Tibial nerve (tissue), 4 donors: ENCODE measurements at regions not wholly inside any gene's neighbourhood (a gene's known extent, or its start where the extent isn't known, plus 50 kb on each side); places are given as distances from the start of the nearest gene placed in this dataset.

ENCODE experiments used
- DNase-seq, 2 donors: peaks; one replicate each; pipeline ENCODE4 v3.0.0-alpha.2; 2019; ENCODE audit warnings: low spot score in 2 of 2
- H3K27ac ChIP-seq, 4 donors: fragments of 200-600 bp; sonication (generic) in 3 of 4; one replicate each; pipeline ENCODE4 v1.5.1; 2017 to 2019; ENCODE audit warnings: mild to moderate bottlenecking in 1 of 4
- H3K27me3 ChIP-seq, 2 donors: fragments of 200-600 bp; sonication (generic) in 1 of 2; one replicate each; pipeline versions ENCODE4 v1.5.1 to v1.6.0; 2017 to 2019
- H3K36me3 ChIP-seq, 3 donors: fragments of 200-600 bp; sonication (generic); one replicate each; pipeline ENCODE4 v1.5.1; 2018 to 2019
- H3K4me1 ChIP-seq, 4 donors: fragments of 200-600 bp; sonication (generic) in 3 of 4; one replicate each; pipeline ENCODE4 v1.5.1; 2017 to 2019
- H3K4me3 ChIP-seq, 4 donors: fragments of 200-600 bp; sonication (generic) in 3 of 4; one replicate each; pipeline ENCODE4 v1.5.1; 2017 to 2019; ENCODE audit warnings: mild to moderate bottlenecking in 1 of 4, moderate library complexity in 1 of 4
- H3K9me3 ChIP-seq, 4 donors: fragments of 200-600 bp; sonication (generic) in 3 of 4; one replicate each; pipeline ENCODE4 v1.5.1; 2017 to 2019
- CTCF ChIP-seq, 5 experiments: fragments of 200-600 bp in 3 of 5; fragments of 450-650 bp in 2 of 5; sonication (generic) in 3 of 5; IDR thresholded peaks; one replicate each; pipeline ENCODE4 v1.5.1; 2016 to 2019; ENCODE audit warnings: antibody characterized with exemption in 5 of 5, mild to moderate bottlenecking in 3 of 5, moderate library complexity in 2 of 5
- EP300 ChIP-seq, 2 donors: sonication (generic); formaldehyde crosslinking; IDR thresholded peaks; one replicate each; pipeline ENCODE4 v1.6.1; 2017; ENCODE audit warnings: antibody characterized with exemption in 2 of 2, mild to moderate bottlenecking in 1 of 2
- POLR2A ChIP-seq, 2 donors: fragments of 450-650 bp; IDR thresholded peaks; one replicate each; pipeline ENCODE4 v1.6.1; 2017; ENCODE audit warnings: antibody characterized with exemption in 2 of 2, mild to moderate bottlenecking in 2 of 2, moderate library complexity in 2 of 2
- WGBS, 2 donors: methylation state at CpG; one replicate each; pipeline ENCODE4 v1.1.5; 2018; 5-methylcytosine and 5-hydroxymethylcytosine counted together

DNA sequence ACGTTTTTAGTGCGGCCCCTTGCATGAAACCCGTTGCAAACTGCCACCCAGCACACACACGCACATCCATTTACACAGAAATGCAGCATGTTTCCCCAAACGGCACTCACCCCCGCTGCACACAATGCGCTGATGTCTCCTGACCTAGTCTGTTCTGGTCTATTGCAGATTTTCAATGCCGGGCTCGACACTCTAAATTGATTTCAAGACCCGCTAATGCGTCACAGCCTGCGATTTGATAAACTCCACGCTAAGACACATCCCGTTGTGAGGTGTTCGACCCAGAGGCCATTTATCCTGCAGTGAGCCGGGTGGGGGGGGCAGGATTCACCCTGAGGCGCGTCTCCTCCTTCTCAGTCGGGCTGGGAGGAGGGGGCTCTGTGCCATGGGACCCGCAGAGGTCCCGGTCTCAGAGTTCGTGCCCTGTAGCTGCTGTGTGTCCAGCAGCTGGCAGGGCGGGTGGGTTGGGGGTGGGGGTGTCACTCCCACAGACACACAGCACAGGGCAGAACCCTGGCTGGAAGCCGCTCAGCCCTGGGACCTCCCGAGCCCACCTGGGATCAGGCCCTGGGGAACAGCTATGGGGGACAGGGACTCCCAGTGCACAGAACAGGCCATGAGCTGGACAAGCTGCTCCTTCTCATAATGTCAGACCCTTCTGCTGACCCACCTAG is 367.9 kb downstream of the PREX1 start:
- Histone ChIP-seq H3K27me3 (peaks cover 0 to 20% of the 10 kb centered on the region in 2 donors), H3K9me3 (no peaks in the 10 kb centered on the region), H3K27ac (no peak overlapping the region), H3K4me3 (no peak overlapping the region), H3K4me1 (no peaks in the 10 kb centered on the region), H3K36me3 (no peaks in the 10 kb centered on the region)
- 76 to 77% methylated on average over 17 to 25 of the region's 25 CpGs for WGBS, 2 donors
- TF ChIP-seq POLR2A (IDR thresholded peaks at IDR 0.05), result no peak
- no peak for TF ChIP-seq CTCF (IDR thresholded peaks at IDR 0.05)
- TF ChIP-seq EP300 (IDR thresholded peaks at IDR 0.05), result no peak
- no peak for DNase-seq

DNA sequence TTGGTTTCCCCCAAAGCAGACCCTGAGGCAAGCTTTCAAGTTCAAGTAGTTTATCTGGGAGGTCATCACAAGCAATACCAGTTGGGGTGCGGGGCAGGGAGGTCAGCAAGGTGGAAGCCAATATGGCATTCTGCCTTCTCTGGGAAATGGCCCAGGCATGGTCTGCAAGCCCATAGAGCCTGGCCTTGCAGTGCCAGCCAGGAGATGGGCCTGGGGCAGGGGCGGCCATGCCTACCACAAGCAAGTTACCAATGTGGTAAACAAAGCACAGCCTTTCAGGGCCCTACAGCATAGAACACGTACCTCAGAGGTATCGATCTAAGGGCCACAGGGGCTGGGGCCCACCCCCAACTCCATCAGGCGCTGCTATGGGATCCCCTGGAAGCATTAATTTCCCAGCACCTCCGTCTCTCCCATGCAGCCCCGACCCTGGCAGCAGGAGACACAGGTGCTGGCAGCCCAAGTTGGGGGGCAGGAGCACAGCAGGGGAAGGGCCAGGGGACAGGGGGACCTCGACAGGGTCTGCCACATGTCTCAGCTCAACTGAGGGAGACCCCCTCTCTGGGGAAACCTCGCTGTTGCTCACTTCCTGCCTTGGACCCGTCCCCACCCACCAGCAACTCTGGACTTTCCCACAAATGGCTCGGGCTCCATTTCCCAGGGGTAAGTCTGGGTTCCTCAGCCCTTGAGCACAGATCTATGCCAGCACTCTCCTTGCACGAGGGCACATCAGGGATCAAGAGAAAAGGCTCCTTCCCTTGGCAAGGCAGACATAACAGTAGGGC is 369.0 kb downstream of the PREX1 start:
- no peak for TF ChIP-seq POLR2A (IDR thresholded peaks at IDR 0.05)
- no peak for TF ChIP-seq CTCF (IDR thresholded peaks at IDR 0.05)
- no peak for TF ChIP-seq EP300 (IDR thresholded peaks at IDR 0.05)
- Histone ChIP-seq H3K27me3 (peaks cover 0 to 20% of the 10 kb centered on the region in 2 donors), H3K27ac (no peak overlapping the region), H3K9me3 (no peaks in the 10 kb centered on the region), H3K4me1 (no peaks in the 10 kb centered on the region), H3K36me3 (no peaks in the 10 kb centered on the region), H3K4me3 (no peak overlapping the region)
- DNase-seq, result no peak
- WGBS, 2 donors, result 80 to 83% methylated on average over 10 to 12 of the region's 12 CpGs

DNA sequence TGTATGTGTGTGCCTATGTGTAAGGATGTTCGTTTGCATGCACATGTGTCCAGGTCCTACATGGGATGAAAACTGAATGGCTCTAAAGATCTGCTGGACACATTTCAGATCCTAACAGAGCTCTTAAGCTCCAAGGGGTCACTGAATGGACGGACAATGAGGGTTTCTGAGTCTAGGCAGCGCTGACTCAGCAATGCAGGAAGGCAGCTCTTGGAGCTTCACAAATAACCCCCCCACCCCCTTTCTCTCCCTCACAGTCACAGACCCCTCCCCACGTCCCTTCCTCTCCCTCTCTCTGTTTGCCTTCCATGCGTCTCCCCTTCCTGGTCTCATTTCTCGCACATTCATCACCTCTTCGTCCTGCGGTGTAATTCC is 369.8 kb downstream of the PREX1 start:
- H3K9me3 ChIP-seq, result no peaks in the 10 kb centered on the region
- WGBS, 2 donors, result 75 to 80% methylated on average over 8 of the region's 8 CpGs
- no peak for DNase-seq
- no peaks in the 10 kb centered on the region for H3K36me3 ChIP-seq
- no peak overlapping the region for H3K27ac ChIP-seq
- H3K4me3 ChIP-seq, result no peak overlapping the region
- H3K27me3 ChIP-seq, result peaks cover 0 to 20% of the 10 kb centered on the region in 2 donors
- no peak for TF ChIP-seq CTCF (IDR thresholded peaks at IDR 0.05)
- TF ChIP-seq EP300 (IDR thresholded peaks at IDR 0.05), result no peak
- TF ChIP-seq POLR2A (IDR thresholded peaks at IDR 0.05), result no peak
- no peaks in the 10 kb centered on the region for H3K4me1 ChIP-seq

DNA sequence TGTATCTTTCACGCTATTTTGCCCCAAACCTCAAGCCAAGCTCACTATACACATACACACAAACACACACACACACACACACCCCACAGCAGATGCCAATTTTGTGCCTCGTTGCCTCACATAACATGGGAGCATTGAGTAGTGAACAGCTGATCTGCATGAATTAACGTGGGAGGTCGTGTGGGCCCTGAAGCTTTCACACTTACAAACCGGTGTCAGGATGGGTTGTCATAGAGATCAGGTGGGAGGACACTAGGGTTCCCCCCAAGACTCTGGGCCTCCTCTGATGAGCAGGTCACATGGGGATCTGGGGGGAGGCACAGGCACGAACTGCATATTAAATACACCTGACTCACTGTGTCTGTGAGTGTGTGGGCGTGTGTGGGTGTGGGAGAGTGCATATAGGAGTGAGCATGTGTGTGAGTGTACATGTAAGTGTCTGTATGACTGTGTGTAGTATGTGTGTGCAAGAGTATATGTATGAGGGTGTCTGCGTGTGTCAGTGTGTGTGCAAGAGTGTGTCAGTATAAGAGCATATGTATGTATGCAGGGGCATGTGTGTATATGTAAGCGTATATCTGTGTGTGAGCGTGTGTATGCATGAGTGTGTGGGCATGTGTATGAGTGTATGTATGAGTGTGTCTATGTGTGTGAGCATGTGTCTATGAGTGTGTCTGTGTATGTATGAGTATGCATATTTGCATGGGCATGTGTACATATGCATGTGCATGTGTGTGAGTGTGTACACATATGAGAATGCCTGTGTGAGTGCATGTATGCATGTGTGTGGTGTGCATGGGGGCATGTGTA is 370.4 kb downstream of the PREX1 start:
- TF ChIP-seq POLR2A (IDR thresholded peaks at IDR 0.05) (no peak), EP300 (IDR thresholded peaks at IDR 0.05) (no peak), CTCF (IDR thresholded peaks at IDR 0.05) (no peak)
- H3K27me3 ChIP-seq, result peaks cover 0 to 20% of the 10 kb centered on the region in 2 donors
- no peak overlapping the region for H3K4me3 ChIP-seq
- H3K36me3 ChIP-seq, result no peaks in the 10 kb centered on the region
- no peaks in the 10 kb centered on the region for H3K9me3 ChIP-seq
- DNase-seq, result no peak
- H3K4me1 ChIP-seq, result no peaks in the 10 kb centered on the region
- 71% methylated on average over 10 of the region's 10 CpGs for WGBS, 2 donors
- no peak overlapping the region for H3K27ac ChIP-seq
